ENCODE measurements at regions not wholly inside any gene's neighbourhood (a gene's known extent, or its start where the extent isn't known, plus 50 kb on each side); places are given as distances from the start of the nearest gene placed in this dataset.
A peak's percentile ranks its signal among the peaks of the same experiment; 100 is the strongest.

- Histone ChIP-seq H3K27me3 (ENCODE audit: control insufficient read depth, insufficient read depth, low read length) (peaks cover 3% of the 10 kb centered on the region), H3K27ac (ENCODE audit: low read length) (no peak overlapping the region), H3K4me3 (ENCODE audit: low read length) (no peak overlapping the region), H3K4me1 (ENCODE audit: control insufficient read depth, insufficient read depth, low read length) (peaks cover 5% of the 10 kb centered on the region), H3K9me3 (ENCODE audit: control insufficient read depth, low read depth, low read length) (no peaks in the 10 kb centered on the region), H3K36me3 (ENCODE audit: control insufficient read depth, insufficient read depth, low read length) (no peaks in the 10 kb centered on the region)
- 100% methylated on average over 2 of the region's 7 CpGs for WGBS (ENCODE audit: insufficient coverage, low lambda C conversion rate)
- DNase-seq: no peak
Measured at GRCh38 chr10:78295242-78295641, 261.6 kb downstream of the RPS24 start.

- H3K4me3 ChIP-seq (ENCODE audit: low read length): no peak overlapping the region
- H3K27me3 ChIP-seq (ENCODE audit: control insufficient read depth, insufficient read depth, low read length): no peaks in the 10 kb centered on the region
- DNase-seq: no peak
- WGBS (ENCODE audit: insufficient coverage, low lambda C conversion rate): 88% methylated on average over 1 of the region's 1 CpG
- no peaks in the 10 kb centered on the region for H3K9me3 ChIP-seq (ENCODE audit: control insufficient read depth, low read depth, low read length)
- H3K4me1 ChIP-seq (ENCODE audit: control insufficient read depth, insufficient read depth, low read length): peaks cover 8% of the 10 kb centered on the region
- no peaks in the 10 kb centered on the region for H3K36me3 ChIP-seq (ENCODE audit: control insufficient read depth, insufficient read depth, low read length)
- no peak overlapping the region for H3K27ac ChIP-seq (ENCODE audit: low read length)
Measured at GRCh38 chr10:78296785-78297184, 263.1 kb downstream of the RPS24 start.

GRCh38 chr10:78297997-78298396, 264.3 kb downstream of the RPS24 start:
- no peak overlapping the region for H3K4me3 ChIP-seq (ENCODE audit: low read length)
- peaks cover 20% of the 10 kb centered on the region for H3K4me1 ChIP-seq (ENCODE audit: control insufficient read depth, insufficient read depth, low read length)

GRCh38 chr10:78298835-78299234, 265.2 kb downstream of the RPS24 start:
- H3K4me3 ChIP-seq (ENCODE audit: low read length): no peak overlapping the region
- no peaks in the 10 kb centered on the region for H3K27me3 ChIP-seq (ENCODE audit: control insufficient read depth, insufficient read depth, low read length)
- H3K27ac ChIP-seq (ENCODE audit: low read length): no peak overlapping the region
- H3K36me3 ChIP-seq (ENCODE audit: control insufficient read depth, insufficient read depth, low read length): no peaks in the 10 kb centered on the region
- no peak for DNase-seq
- 80% methylated on average over 2 of the region's 7 CpGs for WGBS (ENCODE audit: insufficient coverage, low lambda C conversion rate)
- H3K4me1 ChIP-seq (ENCODE audit: control insufficient read depth, insufficient read depth, low read length): peaks cover 19% of the 10 kb centered on the region
- no peaks in the 10 kb centered on the region for H3K9me3 ChIP-seq (ENCODE audit: control insufficient read depth, low read depth, low read length)

More at GRCh38 chr10:78297997-78298396, 264.3 kb downstream of the RPS24 start:
- 100% methylated on average over 1 of the region's 1 CpG for WGBS (ENCODE audit: insufficient coverage, low lambda C conversion rate)
- Histone ChIP-seq H3K27ac (ENCODE audit: low read length) (no peak overlapping the region), H3K36me3 (ENCODE audit: control insufficient read depth, insufficient read depth, low read length) (no peaks in the 10 kb centered on the region), H3K27me3 (ENCODE audit: control insufficient read depth, insufficient read depth, low read length) (no peaks in the 10 kb centered on the region), H3K9me3 (ENCODE audit: control insufficient read depth, low read depth, low read length) (no peaks in the 10 kb centered on the region)
- no peak for DNase-seq

- H3K27ac ChIP-seq (ENCODE audit: low read length): no peak overlapping the region
- no peaks in the 10 kb centered on the region for H3K27me3 ChIP-seq (ENCODE audit: control insufficient read depth, insufficient read depth, low read length)
- no peaks in the 10 kb centered on the region for H3K36me3 ChIP-seq (ENCODE audit: control insufficient read depth, insufficient read depth, low read length)
- no peaks in the 10 kb centered on the region for H3K9me3 ChIP-seq (ENCODE audit: control insufficient read depth, low read depth, low read length)
- H3K4me1 ChIP-seq (ENCODE audit: control insufficient read depth, insufficient read depth, low read length): peaks cover 19% of the 10 kb centered on the region
- no peak for DNase-seq
- H3K4me3 ChIP-seq (ENCODE audit: low read length): no peak overlapping the region
- no CpG with 5 or more reads among the region's 9 CpGs for WGBS (ENCODE audit: insufficient coverage, low lambda C conversion rate)
Measured at GRCh38 chr10:78299851-78300468, 266.3 kb downstream of the RPS24 start.

- H3K4me1 ChIP-seq (ENCODE audit: control insufficient read depth, insufficient read depth, low read length): peaks cover 19% of the 10 kb centered on the region
- H3K36me3 ChIP-seq (ENCODE audit: control insufficient read depth, insufficient read depth, low read length): no peaks in the 10 kb centered on the region
- no peaks in the 10 kb centered on the region for H3K27me3 ChIP-seq (ENCODE audit: control insufficient read depth, insufficient read depth, low read length)
- DNase-seq: no peak
- no peak overlapping the region for H3K27ac ChIP-seq (ENCODE audit: low read length)
- no peaks in the 10 kb centered on the region for H3K9me3 ChIP-seq (ENCODE audit: control insufficient read depth, low read depth, low read length)
- H3K4me3 ChIP-seq (ENCODE audit: low read length): no peak overlapping the region
- no CpG with 5 or more reads among the region's 2 CpGs for WGBS (ENCODE audit: insufficient coverage, low lambda C conversion rate)
Measured at GRCh38 chr10:78300526-78300925, 266.9 kb downstream of the RPS24 start.

- Histone ChIP-seq H3K4me1 (ENCODE audit: control insufficient read depth, insufficient read depth, low read length) (peaks cover 19% of the 10 kb centered on the region), H3K4me3 (ENCODE audit: low read length) (no peak overlapping the region), H3K36me3 (ENCODE audit: control insufficient read depth, insufficient read depth, low read length) (no peaks in the 10 kb centered on the region), H3K27ac (ENCODE audit: low read length) (no peak overlapping the region), H3K27me3 (ENCODE audit: control insufficient read depth, insufficient read depth, low read length) (no peaks in the 10 kb centered on the region), H3K9me3 (ENCODE audit: control insufficient read depth, low read depth, low read length) (no peaks in the 10 kb centered on the region)
- no peak for DNase-seq
- no CpG with 5 or more reads among the region's 10 CpGs for WGBS (ENCODE audit: insufficient coverage, low lambda C conversion rate)
Measured at GRCh38 chr10:78301481-78301880, 267.8 kb downstream of the RPS24 start.

GRCh38 chr10:78301891-78302738, 268.5 kb downstream of the RPS24 start:
- no peaks in the 10 kb centered on the region for H3K27me3 ChIP-seq (ENCODE audit: control insufficient read depth, insufficient read depth, low read length)
- H3K4me3 ChIP-seq (ENCODE audit: low read length): peak overlapping the region; percentile 67
- no peaks in the 10 kb centered on the region for H3K9me3 ChIP-seq (ENCODE audit: control insufficient read depth, low read depth, low read length)
- H3K36me3 ChIP-seq (ENCODE audit: control insufficient read depth, insufficient read depth, low read length): no peaks in the 10 kb centered on the region
- peaks cover 19% of the 10 kb centered on the region for H3K4me1 ChIP-seq (ENCODE audit: control insufficient read depth, insufficient read depth, low read length)
- WGBS (ENCODE audit: insufficient coverage, low lambda C conversion rate): no CpG with 5 or more reads among the region's 11 CpGs
- peak in 1 of 2 donors; percentile 43 for DNase-seq
- peak overlapping the region; percentile 88 for H3K27ac ChIP-seq (ENCODE audit: low read length)

- Histone ChIP-seq H3K9me3 (ENCODE audit: control insufficient read depth, low read depth, low read length) (no peaks in the 10 kb centered on the region), H3K4me1 (ENCODE audit: control insufficient read depth, insufficient read depth, low read length) (peaks cover 19% of the 10 kb centered on the region), H3K36me3 (ENCODE audit: control insufficient read depth, insufficient read depth, low read length) (no peaks in the 10 kb centered on the region), H3K4me3 (ENCODE audit: low read length) (peak overlapping the region; percentile 67), H3K27me3 (ENCODE audit: control insufficient read depth, insufficient read depth, low read length) (no peaks in the 10 kb centered on the region), H3K27ac (ENCODE audit: low read length) (peak overlapping the region; percentile 88)
- no peak for DNase-seq
- no CpG with 5 or more reads among the region's 3 CpGs for WGBS (ENCODE audit: insufficient coverage, low lambda C conversion rate)
Measured at GRCh38 chr10:78302739-78302988, 269.0 kb downstream of the RPS24 start.

GRCh38 chr10:78302989-78303854, 269.6 kb downstream of the RPS24 start:
- DNase-seq: peak; percentile 98 to 99

More at GRCh38 chr10:78302989-78303854, 269.6 kb downstream of the RPS24 start:
- H3K27me3 ChIP-seq (ENCODE audit: control insufficient read depth, insufficient read depth, low read length): no peaks in the 10 kb centered on the region
- H3K9me3 ChIP-seq (ENCODE audit: control insufficient read depth, low read depth, low read length): no peaks in the 10 kb centered on the region
- H3K36me3 ChIP-seq (ENCODE audit: control insufficient read depth, insufficient read depth, low read length): no peaks in the 10 kb centered on the region
- peak overlapping the region; percentile 88 for H3K27ac ChIP-seq (ENCODE audit: low read length)
- no CpG with 5 or more reads among the region's 81 CpGs for WGBS (ENCODE audit: insufficient coverage, low lambda C conversion rate)
- H3K4me3 ChIP-seq (ENCODE audit: low read length): peak overlapping the region; percentile 67
- H3K4me1 ChIP-seq (ENCODE audit: control insufficient read depth, insufficient read depth, low read length): peaks cover 19% of the 10 kb centered on the region
